ENCODE measurements at regions not wholly inside any gene's neighbourhood (a gene's known extent, or its start where the extent isn't known, plus 50 kb on each side); places are given as distances from the start of the nearest gene placed in this dataset.

DNA sequence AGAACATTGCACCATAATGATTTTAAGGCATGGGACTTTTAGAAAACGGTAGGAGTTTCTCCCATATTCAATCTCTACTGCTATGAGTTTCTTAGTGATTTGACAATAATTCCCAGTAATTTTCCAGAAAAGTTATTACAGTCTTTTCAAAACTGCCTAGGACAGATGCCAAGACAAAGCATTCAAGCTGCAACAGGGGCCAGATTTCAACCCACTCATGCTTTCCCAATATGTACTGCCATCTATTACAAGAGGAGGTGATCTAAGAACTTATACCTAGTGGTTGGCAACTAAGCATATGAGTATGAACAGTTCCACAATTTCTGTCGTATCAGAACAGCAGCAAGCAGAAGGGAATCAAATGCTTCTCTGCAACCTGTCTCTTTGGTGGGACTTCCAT lies 95.1 kb upstream of the TMED7 start:
- ChIA-PET POLR2A (ENCODE audit: partially characterized antibody) (no interaction called here), CTCF (ENCODE audit: partially characterized antibody) (interaction anchor here (1.1 kb wide), 1 partner anchor 19 kb away, joined by 3 read pairs; no protein-coding TSS in a partner anchor)
- no peak overlapping the region for H2BK12ac ChIP-seq (ENCODE audit: low read depth, low read length)
- no peaks in the 10 kb centered on the region for H3K27me3 ChIP-seq (replicated peaks in 1 of 4; ENCODE audit: control insufficient read depth in 3 of 4, extremely low read depth in 1 of 4, insufficient read depth in 3 of 4, low read length in 3 of 4)
- H3K27ac ChIP-seq (ENCODE audit: low read depth, low read length) = no peak overlapping the region
- no peak overlapping the region for H3K18ac ChIP-seq (ENCODE audit: extremely low read depth, low read length)
- H2AFZ ChIP-seq (ENCODE audit: low read length) = no peak overlapping the region
- H3K56ac ChIP-seq (replicated peaks; ENCODE audit: insufficient read length, low read depth, low read length) = no peak overlapping the region
- no peaks in the 10 kb centered on the region for H3K4me1 ChIP-seq (replicated peaks in 1 of 4; ENCODE audit: control insufficient read depth in 3 of 4, insufficient read depth in 4 of 4, low read length in 3 of 4)
- H2AK5ac ChIP-seq (ENCODE audit: low read depth, low read length) = no peak overlapping the region
- FAIRE-seq (no peak), DNase-seq (ENCODE audit: low read depth in 1 of 2, low spot score in 2 of 2) (no peak)
- no peak overlapping the region for H2BK15ac ChIP-seq (ENCODE audit: low read length)
- H3K36me3 ChIP-seq (ENCODE audit: control insufficient read depth in 2 of 4, insufficient read depth in 4 of 4, low read length in 3 of 4) = no peaks in the 10 kb centered on the region
- H2BK5ac ChIP-seq (ENCODE audit: low read depth, low read length) = no peak overlapping the region
- H3K4me2 ChIP-seq (ENCODE audit: insufficient read depth in 1 of 2, low read depth in 2 of 2, low read length in 2 of 2) = no peak overlapping the region
- no peak overlapping the region for H3K23ac ChIP-seq (ENCODE audit: insufficient read length)
- no peaks in the 10 kb centered on the region; the same call in 1 of the 2 replicates for H3K23me2 ChIP-seq (ENCODE audit: low read depth, low read length)
- H4K20me1 ChIP-seq (replicated peaks in 1 of 2; ENCODE audit: control insufficient read depth in 1 of 2, insufficient read depth in 2 of 2, low read length in 2 of 2) = no peaks in the 10 kb centered on the region
- H3K14ac ChIP-seq (ENCODE audit: insufficient read length) = no peak overlapping the region
- no peaks in the 10 kb centered on the region for H3K79me2 ChIP-seq (ENCODE audit: control insufficient read depth in 1 of 2, insufficient read depth in 2 of 2, low read length in 2 of 2)
- no peak overlapping the region for H3K4ac ChIP-seq (replicated peaks; ENCODE audit: insufficient read length, low read depth, low read length)
- no peak for TF ChIP-seq POLR2AphosphoS5 (IDR thresholded peaks at IDR 0.05; ENCODE audit: low read depth, low read length)
- no peaks in the 10 kb centered on the region for H3K79me1 ChIP-seq (ENCODE audit: low read depth, low read length)
- no peak overlapping the region for H4K5ac ChIP-seq (ENCODE audit: insufficient read length, low read depth, low read length)
- H4K91ac ChIP-seq (replicated peaks; ENCODE audit: insufficient read length, low read length) = no peak overlapping the region
- H2BK20ac ChIP-seq (ENCODE audit: low read length) = no peak overlapping the region
- 78% methylated on average over 2 of the region's 2 CpGs; no CpG with 5 or more reads in 1 of the 2 experiments for WGBS, 2 experiments (ENCODE audit: extremely low coverage in 1 of 2, insufficient coverage in 1 of 2, insufficient read length in 1 of 2, insufficient replicate concordance in 2 of 2, low coverage in 1 of 2, low lambda C conversion rate in 2 of 2, missing lambda C conversion rate in 1 of 2)
- H3K9ac ChIP-seq (replicated peaks in 1 of 4; ENCODE audit: extremely low read depth in 1 of 4, low read depth in 3 of 4, low read length in 3 of 4) = no peak overlapping the region
- H4K8ac ChIP-seq (ENCODE audit: extremely low read depth, insufficient read depth, low read length) = no peak overlapping the region
- no peak overlapping the region for H3K4me3 ChIP-seq (ENCODE audit: extremely low read depth in 1 of 4, insufficient read depth in 2 of 4, low read depth in 3 of 4, low read length in 4 of 4)
- no peaks in the 10 kb centered on the region for H3K9me3 ChIP-seq (ENCODE audit: insufficient read depth in 2 of 2, low read depth in 1 of 2, low read length in 1 of 2)
- H2BK120ac ChIP-seq (replicated peaks; ENCODE audit: low read depth, low read length) = no peak overlapping the region
